HG03066 (cell line): ENCODE measurements at regions not wholly inside any gene's neighbourhood (a gene's known extent, or its start where the extent isn't known, plus 50 kb on each side); places are given as distances from the start of the nearest gene placed in this dataset.
"Not testable (repeated sequence)": the region's sequence is repeated elsewhere in the genome, so short reads cannot be mapped to it uniquely, and the experiment has no call there.

ENCODE experiments used
- ATAC-seq: cut with Tn5 transposase; IDR thresholded peaks from one replicate; pipeline ENCODE4 v1.9.1; 2021; ENCODE audit warnings: low read depth; ENCODE audit not compliant: unreplicated experiment

DNA sequence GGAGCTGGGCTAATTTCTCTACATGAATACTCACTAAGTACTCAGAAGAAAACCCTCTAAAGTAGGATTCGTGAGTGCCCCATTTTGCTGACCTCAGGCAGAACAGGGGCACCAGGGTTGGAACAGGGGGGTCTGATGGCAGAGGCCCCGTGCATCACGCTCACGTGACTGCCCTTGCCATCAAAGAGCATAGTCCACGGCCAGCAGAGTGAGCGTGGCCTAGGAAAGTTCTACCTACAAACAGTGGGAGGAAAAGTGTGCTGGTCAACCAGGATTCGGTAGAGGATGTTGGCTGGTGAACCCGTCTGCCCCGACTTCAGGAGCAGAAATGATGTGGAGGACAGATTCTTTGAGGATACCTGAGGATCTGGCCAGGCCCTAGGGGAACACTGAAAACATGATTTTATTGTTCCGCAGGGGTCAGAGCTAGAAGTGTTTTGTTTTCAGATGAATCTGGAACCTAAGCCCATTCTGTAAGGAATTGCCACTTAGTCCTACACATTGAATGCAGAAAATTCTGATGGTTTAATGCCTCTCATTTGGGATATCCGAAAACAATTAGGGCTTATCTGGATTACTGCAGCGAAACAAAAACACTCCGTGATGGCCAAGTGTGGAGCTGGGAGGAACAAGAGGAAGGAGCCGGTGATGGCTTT is 138.8 kb upstream of the SHH start:
- ATAC-seq, result no peak

DNA sequence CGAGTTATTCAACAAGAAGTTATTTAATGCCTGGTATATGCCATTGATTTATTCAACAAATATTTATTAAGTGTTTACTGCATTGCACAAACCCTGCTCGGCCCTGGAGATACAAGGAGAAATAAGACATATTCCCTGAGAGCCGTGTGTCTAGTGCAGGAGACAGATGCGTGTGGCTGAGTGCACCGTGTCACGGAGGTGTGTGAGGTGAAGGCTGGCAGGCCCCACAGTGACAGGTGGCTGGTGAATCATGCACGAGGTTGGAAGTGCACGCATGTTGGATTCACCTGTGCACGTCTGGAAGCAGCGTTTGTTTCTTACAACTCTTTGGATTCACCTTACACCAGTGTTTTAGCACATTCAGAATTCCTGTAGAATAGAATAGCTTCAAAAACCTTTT is 136.6 kb upstream of the SHH start:
- ATAC-seq, result no peak

DNA sequence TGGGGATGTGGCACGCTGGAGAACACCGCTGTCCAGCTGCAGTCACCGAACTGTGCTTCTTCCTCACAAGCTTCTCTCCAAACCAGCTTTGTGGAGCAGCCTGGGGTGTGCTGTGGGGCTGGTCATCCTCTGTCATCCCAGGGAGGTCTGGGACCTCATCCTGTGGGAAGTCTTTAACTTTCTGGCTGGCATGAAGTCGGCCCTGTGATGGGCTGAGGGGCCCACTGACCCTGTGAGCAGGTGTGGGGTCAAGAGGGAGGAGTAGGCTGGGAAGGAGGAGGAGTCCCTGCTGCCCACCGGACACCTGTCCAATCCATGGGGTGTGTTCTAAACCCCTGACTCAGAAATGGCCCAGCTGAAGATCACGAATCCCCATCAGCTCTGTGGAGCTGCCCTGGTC is 136.2 kb upstream of the SHH start:
- no peak for ATAC-seq

DNA sequence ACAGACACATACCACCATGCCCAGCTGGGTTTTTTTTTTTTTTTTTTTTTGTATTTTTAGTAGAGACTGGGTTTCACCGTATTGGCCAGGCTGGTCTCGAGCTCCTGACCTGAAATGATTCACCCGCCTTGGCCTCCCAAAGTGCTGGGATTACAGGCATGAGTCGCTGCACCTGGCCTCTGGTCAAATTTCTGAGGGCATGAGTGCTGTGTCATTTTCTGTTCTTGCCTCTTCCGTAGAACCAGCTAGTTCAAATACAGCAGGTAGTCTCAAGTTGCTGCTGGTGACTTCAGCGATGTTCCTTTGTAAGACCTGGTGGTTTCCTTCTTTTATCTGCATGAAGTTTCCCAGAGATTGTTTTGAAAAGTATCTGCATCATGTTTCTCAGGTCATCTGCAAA is 134.8 kb upstream of the SHH start:
- ATAC-seq, result no peak

DNA sequence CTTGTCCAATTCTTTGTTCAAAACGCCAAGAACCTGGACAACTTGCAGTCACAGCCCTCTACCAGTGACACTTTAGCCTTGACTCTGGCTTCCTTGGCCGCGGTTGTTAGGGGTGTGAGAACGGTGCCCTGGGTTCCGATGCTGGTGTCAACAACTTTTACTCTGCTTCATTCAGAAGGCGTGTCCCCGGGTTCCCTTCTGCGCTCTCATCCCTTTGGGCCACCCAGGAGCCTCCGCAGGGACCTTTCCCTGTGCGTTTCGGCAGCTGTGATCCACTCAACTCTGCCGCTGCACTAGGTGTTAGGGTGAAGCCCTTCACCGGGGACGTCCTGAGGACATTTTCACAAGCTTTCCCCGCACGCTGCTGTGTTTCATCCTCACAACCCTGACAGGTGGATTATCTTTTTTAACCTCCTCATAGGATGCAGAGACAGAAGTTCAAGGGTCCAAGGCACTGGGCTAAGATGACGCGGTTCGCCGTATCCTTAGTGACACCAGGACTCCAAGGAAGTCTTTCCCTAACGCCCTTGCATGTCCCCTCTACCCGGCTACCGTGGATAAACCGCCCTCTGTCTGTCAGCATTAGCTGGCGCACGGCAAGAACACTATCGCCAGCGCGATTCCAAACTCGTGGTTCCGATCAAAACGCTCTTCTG is 133.5 kb upstream of the SHH start:
- ATAC-seq, result no peak

DNA sequence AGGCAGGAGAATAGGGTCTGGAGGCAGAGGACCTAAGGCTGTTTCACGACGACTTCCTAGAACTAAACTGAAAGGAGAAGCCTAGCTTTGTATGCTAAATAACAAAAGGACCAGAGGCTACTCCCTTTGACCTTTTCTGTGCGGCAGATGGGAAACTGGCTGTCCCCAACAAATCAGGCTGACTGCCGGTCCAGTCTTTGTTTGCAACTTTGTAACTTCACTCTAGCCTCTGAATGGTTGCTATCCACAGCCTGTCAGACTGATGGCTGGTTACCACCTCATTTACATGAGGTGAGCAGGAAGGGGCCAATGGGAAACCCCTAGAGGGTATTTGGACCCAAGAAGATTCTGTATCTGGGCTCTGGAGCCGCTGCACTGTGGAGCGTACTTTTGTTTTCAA is 132.6 kb upstream of the SHH start:
- no peak for ATAC-seq

DNA sequence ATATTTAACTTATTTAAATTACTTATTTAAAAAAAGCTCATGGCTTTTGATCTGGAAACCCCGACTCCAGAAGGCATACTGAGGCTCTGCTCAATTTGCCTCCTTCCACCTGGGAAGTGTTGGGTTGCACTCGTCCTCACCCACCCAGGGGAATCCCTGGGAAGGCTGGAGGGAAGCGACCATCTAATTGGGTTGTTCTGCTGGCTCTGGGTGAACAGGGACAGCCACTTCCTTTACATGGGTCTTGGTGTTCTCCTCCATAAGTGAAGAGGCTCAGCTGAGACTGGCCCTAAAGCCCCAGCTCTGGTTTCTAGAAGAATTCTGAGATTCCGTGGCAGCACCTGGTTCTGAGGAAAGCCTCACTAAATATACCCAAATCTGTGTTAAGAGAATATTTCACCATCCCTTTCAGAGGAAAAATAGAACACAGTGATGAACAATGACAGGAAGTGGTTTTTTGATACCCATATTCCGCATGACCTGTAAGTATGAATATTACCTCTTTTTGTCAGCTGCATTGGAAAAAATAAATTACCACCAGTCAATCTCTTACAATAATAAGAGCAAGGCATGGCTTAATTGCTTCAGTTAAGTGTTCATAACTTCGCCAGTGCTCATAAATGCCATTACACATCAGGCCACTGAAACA is 131.1 kb upstream of the SHH start:
- no peak for ATAC-seq

DNA sequence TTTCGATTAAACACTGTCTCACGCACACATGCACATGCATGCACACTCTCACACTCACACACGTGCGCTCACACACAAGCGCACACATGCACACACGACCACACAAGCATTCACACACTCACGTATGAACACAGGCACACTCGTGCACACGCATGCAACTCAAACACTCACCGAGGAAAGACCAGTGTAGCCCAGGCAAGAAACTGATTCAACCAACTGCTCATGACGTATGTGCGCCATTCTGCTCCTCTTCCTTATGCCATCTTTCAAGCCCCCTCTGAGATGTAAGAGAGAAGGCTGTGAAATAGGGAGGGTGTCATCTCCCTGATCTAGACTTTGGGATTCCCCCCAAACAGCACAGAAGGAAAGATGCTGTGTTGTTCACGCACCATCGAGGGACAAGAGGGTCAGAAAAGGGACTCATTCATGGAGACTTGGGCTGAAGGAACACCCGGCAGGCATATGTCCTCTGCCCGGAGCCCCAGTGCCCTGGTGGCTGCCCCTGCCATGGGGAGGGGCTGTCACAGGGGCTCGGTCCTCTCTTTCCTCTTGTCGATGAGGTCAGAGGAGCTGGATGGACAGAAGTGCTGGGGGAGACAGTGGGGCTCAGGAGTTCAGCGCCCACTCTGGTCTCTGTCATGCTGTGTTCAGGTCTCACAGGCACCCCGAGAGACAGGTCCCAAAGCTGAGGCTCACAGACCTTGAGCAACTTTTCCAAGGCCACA is 130.1 kb upstream of the SHH start:
- no peak for ATAC-seq

DNA sequence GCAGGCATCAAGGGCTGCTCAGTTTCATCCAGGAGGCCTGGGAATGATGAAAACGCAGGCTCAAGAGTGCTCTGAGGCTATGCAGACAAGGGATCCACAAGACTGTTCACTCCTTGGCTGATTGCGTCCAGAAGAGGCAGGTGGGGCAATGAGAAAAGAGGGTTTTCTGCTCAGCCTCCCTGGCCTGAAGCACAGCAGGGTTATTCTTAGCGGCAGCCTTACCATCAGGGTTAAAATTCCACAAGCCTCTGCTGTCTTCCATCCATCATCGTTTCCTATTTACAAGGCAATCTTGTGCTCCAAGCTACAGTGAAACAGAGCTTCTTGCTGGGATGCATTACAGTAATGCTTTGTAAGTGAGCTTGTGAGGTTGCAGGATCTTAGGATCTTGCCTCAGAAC is 129.4 kb upstream of the SHH start:
- no peak for ATAC-seq

DNA sequence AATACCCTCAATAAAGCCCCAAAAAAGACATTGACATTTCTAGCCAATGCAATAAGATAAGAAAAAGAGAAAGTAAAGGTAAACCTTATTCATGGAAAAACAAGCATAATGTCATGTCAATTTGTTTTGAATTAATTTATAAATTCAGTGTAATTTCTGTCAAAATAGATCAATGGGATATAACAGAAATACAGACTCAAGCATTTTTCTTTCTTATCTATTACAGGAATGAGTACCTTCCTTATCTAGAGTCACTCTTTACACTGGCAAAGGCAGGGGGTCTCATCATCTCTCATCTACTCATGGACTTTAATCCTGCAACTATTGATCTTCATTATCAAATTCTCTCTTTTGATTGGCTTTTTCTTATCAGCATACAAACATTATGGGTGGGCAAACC is 127.1 kb upstream of the SHH start:
- no peak for ATAC-seq

DNA sequence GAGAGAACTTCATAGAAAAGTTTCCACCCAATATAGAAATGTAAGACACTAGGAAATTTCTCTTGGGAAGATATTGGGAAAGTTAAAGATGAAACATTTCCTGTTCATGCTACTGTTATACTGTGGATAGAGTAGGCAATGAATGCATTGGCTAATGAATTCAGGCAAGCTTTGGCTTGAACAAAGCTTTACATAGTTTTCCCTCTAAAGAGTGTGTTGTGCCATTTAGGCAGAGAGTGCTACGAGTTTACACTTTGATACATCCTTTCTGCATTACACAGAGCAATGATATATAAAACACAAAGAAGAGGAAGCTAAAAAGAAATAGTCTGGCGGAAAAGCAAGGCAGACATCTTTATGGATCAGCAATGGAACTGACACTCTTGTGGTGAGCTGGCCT is 125.9 kb upstream of the SHH start:
- ATAC-seq, result no peak

DNA sequence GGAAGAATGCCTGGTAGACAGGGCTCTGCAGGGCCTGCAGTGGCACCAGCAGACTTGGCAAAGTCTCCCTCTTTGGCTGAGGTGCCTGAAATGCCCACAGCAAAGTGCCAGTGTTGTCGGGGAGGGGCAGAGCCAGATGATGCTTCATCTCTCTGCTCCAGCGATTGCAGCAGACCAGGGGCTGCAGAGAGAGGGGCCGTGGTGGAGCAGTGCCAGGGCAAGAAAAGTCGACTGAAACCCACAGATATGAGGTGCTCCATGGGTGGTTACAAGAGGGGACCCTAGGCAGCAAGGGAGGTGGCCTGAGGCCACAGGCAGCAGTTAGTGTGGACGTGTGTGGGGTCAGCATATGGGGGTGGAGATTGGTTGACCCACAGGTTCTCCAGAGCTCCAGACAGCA is 123.5 kb upstream of the SHH start:
- no peak for ATAC-seq

DNA sequence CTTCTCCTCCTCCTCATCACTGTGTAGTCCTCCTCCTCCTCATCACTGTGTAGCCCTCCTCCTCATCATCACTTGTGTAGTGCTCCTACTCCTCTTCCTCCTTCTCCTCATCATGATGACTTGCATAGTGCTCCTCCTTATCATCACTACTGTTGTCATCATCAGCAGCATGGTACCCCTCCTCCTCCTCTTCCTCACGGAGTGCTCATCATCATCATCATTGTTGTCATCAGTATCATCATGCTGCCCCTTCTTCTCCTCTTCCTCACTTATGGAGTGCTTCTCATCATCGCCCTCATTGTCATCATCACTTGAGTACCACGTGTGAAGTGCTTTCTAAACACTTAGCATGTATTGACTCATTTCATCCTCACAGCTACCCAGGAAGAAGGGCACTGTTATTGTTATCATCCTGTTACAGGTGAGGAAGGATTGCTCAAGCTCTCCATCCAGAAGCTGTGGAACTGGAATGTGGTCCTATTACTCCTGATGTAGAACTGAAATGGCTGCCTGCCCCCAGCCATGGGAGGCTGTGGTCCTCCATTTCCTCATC is 122.8 kb upstream of the SHH start:
- no peak for ATAC-seq

DNA sequence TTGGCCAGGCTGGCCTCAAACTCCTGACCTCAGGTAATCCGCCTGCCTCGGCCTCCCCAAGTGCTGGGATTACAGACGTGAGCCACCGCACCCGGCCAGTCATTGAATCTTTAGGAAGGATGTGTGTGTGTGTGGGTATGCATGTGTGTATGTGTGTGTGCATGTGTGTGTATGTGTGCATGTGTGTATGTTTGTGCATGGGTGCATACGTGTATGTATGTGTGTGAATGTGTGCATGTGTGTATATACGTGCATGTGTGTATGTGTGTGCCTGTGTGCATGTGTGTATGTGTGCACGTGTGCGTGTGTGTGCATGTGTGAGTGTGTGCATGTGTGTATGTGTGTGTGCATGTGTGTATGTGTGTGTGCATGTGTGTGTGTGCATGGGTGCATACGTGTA is 120.1 kb upstream of the SHH start:
- ATAC-seq, result not testable (repeated sequence)

DNA sequence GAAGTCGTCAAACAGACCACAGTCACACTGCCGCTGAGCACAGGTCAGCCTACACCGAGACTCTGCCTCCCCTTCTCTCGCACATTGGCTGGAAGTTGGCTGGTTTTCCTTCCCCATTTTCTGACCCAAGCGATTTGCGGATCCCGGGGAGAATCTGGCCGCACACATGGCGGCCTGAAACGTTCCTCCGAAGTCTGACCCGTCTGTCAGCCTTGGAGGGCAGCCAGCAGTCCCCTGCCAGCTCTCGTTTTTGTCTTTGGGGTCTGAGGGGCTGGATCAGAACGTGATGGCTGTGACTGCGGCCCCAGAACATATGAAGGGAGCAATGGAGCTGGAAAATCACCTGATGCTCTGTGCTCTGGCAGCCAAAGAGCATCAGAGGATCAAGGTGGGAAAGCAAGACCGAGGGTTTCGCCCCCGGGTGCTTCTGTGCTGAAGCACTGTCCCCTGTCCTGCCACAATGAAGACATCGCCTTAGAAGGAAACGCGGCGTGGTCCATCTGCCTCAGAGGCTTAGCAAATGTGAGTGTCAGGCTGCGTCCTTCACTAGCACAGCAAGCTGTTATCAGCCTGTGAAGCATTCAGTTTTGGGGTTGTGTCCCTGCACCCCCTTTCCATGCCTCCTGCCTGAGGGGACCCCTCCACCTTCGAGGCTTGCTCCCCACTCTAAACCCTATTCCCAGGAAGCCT is 119.3 kb upstream of the SHH start:
- ATAC-seq, result no peak

DNA sequence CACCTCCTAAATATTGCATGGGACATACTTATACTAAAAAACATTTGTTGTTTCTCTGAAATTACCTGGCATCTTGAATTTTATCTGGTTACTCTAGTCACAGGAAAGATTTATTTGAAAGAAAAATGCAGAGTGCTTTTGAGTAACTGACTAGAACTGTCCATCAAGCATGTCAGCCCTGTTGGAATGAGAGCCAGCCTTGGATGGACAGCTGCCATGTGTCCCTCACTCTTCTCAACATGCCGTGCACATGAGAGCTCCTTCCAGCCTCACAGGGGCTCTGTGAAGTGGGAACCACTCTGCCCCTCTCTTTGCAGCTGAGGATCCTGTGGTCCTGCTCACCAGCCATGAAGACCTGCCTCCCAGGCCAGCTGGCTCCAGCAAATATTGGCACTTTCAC is 118.3 kb upstream of the SHH start:
- no peak for ATAC-seq

DNA sequence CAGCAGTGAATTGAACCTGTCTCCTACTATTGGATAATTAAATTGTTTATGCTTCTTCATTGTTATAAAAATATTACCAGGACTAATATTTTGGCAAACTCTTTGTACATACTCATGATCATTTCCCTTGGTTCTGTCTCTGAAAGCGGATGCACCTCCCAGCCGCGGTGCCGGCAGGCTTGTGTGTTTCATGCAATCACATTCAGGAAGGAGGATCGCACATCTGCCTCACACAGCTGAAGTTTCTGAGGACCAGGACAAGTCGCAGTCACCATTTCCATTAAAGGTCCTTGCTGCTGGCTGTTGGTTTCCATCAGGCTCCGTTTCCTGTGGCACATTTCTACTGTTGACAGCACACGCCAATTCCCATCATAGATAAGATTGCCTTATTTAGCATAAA is 117.8 kb upstream of the SHH start:
- no peak for ATAC-seq

DNA sequence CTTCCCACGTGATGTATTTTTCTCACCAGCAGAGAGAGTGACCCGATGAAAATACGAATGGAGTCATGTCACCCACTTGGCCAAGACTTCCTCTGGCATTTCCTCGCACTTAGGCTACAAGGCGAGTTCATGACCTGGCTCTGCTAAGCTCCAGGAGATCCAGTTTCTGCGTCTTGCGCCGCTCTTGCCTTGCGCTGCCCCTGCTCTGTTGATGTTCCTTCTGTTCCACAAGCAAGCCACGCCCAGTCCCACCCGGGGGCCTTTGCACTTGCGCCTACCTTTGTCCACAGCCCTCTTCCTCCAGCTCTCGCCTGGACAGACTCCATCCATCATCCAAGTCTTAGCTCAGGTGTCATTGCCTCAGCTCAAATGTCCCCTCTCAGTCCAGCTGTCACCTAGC is 116.3 kb upstream of the SHH start:
- no peak for ATAC-seq

DNA sequence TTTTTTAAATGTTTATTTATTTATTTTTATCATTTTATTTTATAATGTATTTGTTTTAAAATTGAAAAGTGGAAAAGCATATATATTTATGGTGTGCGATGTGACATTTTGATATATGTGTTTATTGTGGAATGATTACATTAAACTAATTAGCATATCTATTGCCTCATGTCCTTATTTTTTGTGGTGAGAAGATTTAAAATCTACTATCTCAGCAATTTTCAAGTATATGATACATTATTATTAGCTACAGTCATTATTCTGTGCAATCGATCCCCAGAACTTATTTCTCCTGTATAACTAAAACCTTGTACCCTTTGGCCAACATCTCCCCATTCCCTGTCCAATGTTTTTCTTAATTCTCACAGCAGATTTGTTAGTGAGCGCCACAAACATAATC is 115.6 kb upstream of the SHH start:
- ATAC-seq, result no peak

DNA sequence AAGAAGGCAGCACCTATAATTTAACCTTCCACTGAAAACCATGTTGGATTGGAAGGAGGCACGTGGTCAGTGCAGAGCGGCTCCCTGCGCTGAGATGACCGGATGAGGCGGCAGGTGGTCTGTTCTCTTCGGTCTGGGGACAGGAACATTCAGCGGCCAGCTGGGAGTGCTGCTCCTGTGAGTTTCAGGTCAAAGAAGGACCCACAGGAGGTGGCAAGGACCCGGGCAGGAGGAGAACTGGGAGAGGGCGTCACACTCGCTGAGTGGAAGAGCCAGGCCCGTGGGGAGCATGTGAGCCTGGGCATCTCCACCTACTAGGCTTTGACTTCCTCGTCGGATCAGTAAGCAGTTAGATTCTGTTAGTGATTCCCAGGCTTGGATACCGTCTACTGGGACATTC is 113.4 kb upstream of the SHH start:
- no peak for ATAC-seq
